ENCODE measurements at regions not wholly inside any gene's neighbourhood (a gene's known extent, or its start where the extent isn't known, plus 50 kb on each side); places are given as distances from the start of the nearest gene placed in this dataset.

DNA sequence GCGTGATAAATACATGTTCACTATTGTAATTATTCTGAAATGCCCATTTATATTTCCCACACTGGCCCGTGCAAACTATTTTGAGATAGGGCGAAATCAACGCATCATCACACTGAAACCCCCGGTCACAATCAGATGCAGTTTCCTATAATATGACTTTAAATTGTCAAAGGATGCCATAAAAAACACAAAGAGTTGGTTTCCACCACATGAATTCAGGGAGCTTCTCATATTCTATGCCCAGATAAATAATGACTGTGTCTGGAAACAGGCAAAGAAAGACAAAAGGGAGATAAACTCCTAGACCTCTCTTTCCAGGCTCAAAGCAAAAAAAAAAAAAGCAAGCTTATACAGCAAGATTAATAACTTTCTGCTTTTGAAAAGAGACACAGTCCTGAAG is 375.8 kb upstream of the AKR1E2 start:
- DNase-seq (ENCODE audit: low read depth, low spot score), result no peak
- TF ChIP-seq, protein P1, sequence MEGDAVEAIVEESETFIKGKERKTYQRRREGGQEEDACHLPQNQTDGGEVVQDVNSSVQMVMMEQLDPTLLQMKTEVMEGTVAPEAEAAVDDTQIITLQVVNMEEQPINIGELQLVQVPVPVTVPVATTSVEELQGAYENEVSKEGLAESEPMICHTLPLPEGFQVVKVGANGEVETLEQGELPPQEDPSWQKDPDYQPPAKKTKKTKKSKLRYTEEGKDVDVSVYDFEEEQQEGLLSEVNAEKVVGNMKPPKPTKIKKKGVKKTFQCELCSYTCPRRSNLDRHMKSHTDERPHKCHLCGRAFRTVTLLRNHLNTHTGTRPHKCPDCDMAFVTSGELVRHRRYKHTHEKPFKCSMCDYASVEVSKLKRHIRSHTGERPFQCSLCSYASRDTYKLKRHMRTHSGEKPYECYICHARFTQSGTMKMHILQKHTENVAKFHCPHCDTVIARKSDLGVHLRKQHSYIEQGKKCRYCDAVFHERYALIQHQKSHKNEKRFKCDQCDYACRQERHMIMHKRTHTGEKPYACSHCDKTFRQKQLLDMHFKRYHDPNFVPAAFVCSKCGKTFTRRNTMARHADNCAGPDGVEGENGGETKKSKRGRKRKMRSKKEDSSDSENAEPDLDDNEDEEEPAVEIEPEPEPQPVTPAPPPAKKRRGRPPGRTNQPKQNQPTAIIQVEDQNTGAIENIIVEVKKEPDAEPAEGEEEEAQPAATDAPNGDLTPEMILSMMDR (IDR thresholded peaks at IDR 0.05; ENCODE audit: insufficient read depth, low read length, missing control alignments), result no peak
- ChIA-PET CTCF (interaction anchor here (0.6 to 3.0 kb wide), 3 partner anchors 10 to 16 kb away, joined by 3 to 9 read pairs (median 4); no protein-coding TSS in a partner anchor), POLR2A (no interaction called here)
- no peak overlapping the region for H3K4me3 ChIP-seq (ENCODE audit: low read depth, low read length)

DNA sequence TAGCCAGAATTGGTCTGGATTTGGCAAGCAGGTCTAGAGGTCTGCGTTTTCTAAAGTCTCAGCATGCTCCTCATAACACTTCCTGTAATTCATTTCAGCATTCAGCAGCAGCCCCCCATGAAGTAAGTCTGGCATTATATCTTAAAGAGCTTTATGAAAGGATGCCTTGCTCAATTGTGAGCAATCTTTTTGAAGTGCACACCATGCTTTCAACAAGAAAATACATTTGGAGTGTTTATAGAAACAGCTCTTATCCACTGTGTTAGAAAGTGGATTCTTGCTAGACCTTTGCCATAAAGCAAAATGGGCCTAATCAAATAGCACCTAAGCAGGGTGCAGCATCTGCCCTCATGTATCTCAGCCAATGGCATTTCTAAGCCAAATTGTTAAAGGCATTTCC is 378.0 kb upstream of the AKR1E2 start:
- TF ChIP-seq, protein P1 (IDR thresholded peaks at IDR 0.05; ENCODE audit: insufficient read depth, low read length, missing control alignments), result no peak
- POLR2A ChIA-PET, result interaction anchor here (0.8 kb wide), 1 partner anchor 662 kb away, joined by 4 read pairs; no protein-coding TSS in a partner anchor
- CTCF ChIA-PET, result interaction anchor here (0.9 kb wide), 1 partner anchor 12 kb away, joined by 3 read pairs; no protein-coding TSS in a partner anchor
- no peak overlapping the region for H3K4me3 ChIP-seq (ENCODE audit: low read depth, low read length)
- DNase-seq (ENCODE audit: low read depth, low spot score), result no peak

DNA sequence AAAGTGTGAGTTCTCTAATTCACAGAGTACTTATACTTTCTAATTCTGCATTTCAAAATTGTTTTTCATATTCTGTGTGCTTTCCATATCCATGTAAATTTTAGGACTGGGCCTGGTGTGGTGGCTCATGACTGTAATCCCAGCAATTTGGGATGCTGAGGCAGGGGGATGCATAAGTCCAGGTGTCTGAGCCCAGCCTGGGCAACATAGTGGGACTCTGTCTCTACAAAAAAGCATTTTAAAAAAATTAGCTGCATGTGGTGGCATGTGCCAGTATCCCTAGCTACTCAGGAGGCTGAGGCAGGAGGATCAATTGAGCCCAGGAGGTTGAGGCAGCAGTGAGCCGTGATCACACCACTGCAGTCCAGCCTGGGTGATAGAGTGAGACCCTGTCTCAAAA is 382.6 kb upstream of the AKR1E2 start:
- DNase-seq (ENCODE audit: low read depth, low spot score), result no peak
- H3K4me3 ChIP-seq (ENCODE audit: low read depth, low read length), result no peak overlapping the region
- ChIA-PET CTCF (no interaction called here), POLR2A (no interaction called here)
- TF ChIP-seq, protein P1 (IDR thresholded peaks at IDR 0.05; ENCODE audit: insufficient read depth, low read length, missing control alignments), result no peak

DNA sequence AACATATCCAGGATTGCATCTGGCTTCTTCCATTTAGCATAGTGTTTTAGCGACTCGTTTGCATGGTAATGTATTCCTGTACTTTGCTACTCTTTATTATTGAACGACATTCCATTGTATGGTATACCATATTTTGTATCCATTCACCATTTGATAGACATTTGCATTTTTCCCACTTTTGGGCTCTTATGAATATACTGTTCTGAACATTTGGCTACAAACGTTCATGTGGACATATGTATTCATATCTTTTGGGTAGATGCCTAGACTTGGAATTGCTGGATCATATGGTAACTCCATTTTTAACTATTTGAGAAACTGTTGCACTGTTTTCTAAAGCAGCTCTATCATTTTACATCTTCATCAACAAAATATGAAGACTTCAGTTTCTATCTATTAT is 383.7 kb upstream of the AKR1E2 start:
- ChIA-PET POLR2A (no interaction called here), CTCF (no interaction called here)
- H3K4me3 ChIP-seq (ENCODE audit: low read depth, low read length), result no peak overlapping the region
- TF ChIP-seq, protein P1 (IDR thresholded peaks at IDR 0.05; ENCODE audit: insufficient read depth, low read length, missing control alignments), result no peak
- DNase-seq (ENCODE audit: low read depth, low spot score), result no peak

DNA sequence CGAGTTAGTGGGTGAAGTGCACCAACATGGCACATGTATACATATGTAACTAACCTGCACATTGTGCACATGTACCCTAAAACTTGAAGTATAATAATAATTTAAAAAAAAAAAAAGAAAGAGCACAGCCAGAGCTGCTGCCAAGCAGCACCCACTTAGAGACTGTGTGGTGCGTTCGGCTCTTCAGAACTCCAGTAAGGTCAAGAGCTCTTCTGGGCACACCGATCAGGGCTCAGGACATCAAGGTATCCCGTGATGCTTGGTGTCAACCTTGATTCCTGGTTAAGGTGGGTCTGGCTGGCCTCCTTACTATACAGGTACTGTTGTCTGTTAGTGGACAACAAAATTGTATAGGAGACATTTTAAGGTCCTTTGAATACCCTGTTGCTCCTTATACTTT is 385.7 kb upstream of the AKR1E2 start:
- TF ChIP-seq, protein P1 (IDR thresholded peaks at IDR 0.05; ENCODE audit: insufficient read depth, low read length, missing control alignments), result no peak
- no peak for DNase-seq (ENCODE audit: low read depth, low spot score)
- ChIA-PET CTCF (interaction anchor here (0.6 kb wide), 1 partner anchor 10 kb away, joined by 3 read pairs; no protein-coding TSS in a partner anchor), POLR2A (no interaction called here)
- H3K4me3 ChIP-seq (ENCODE audit: low read depth, low read length), result no peak overlapping the region

DNA sequence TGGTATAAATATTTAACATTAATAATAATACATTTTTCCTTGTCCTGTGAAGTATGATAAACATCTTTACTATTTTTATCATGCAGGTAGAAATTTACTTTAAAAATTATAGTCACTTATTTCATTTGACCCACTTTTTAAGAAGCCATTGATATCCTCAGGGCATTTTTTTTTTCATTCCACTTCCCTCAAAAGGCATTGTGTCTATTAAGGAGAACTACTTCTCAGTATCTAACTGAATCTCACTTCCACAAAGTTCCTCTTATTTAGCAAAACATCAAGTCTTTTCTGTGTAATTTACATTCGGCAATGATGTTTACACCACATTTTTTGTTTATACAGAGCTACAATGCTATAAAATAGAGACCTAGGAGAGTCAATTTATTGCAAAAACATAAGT is 388.2 kb upstream of the AKR1E2 start:
- H3K4me3 ChIP-seq (ENCODE audit: low read depth, low read length), result no peak overlapping the region
- TF ChIP-seq, protein P1 (IDR thresholded peaks at IDR 0.05; ENCODE audit: insufficient read depth, low read length, missing control alignments), result no peak
- POLR2A ChIA-PET, result no interaction called here

More for the DNA sequence above, 388.2 kb upstream of the AKR1E2 start:
- DNase-seq (ENCODE audit: low read depth, low spot score), result no peak
- CTCF ChIA-PET, result no interaction called here

All from AG04449 (cell line).